ENCODE measurements at regions not wholly inside any gene's neighbourhood (a gene's known extent, or its start where the extent isn't known, plus 50 kb on each side); places are given as distances from the start of the nearest gene placed in this dataset.
"Not testable (repeated sequence)": the region's sequence is repeated elsewhere in the genome, so short reads cannot be mapped to it uniquely, and the experiment has no call there.

- no peak for DNase-seq
Observed at GRCh38 chr4:84378983-84379382, 120.1 kb downstream of the NKX6-1 start.

- DNase-seq, result no peak
Observed at GRCh38 chr4:84378356-84378755, 120.7 kb downstream of the NKX6-1 start.

GRCh38 chr4:84366907-84367306 lies 132.2 kb downstream of the NKX6-1 start:
- no peak for DNase-seq

- DNase-seq, result no peak
Observed at GRCh38 chr4:84366161-84366560, 132.9 kb downstream of the NKX6-1 start.

- DNase-seq, result no peak
Observed at GRCh38 chr4:84362896-84363655, 136.0 kb downstream of the NKX6-1 start.

GRCh38 chr4:84342161-84342560 lies 156.9 kb downstream of the NKX6-1 start:
- no peak for DNase-seq

- DNase-seq, result no peak
Observed at GRCh38 chr4:84341559-84341958, 157.5 kb downstream of the NKX6-1 start.

GRCh38 chr4:84338367-84338766 lies 160.7 kb downstream of the NKX6-1 start:
- DNase-seq, result no peak

- DNase-seq, result no peak
Observed at GRCh38 chr4:84336964-84337705, 162.0 kb downstream of the NKX6-1 start.

GRCh38 chr4:84327526-84327925 lies 171.6 kb downstream of the NKX6-1 start:
- no peak for DNase-seq

- no peak for DNase-seq
Observed at GRCh38 chr4:84325625-84326024, 173.5 kb downstream of the NKX6-1 start.

- no peak for DNase-seq
Observed at GRCh38 chr4:84324303-84325245, 174.5 kb downstream of the NKX6-1 start.

- no peak for DNase-seq
Observed at GRCh38 chr4:84319124-84319523, 180.0 kb downstream of the NKX6-1 start.

GRCh38 chr4:84317513-84317912 lies 181.6 kb downstream of the NKX6-1 start:
- DNase-seq, result no peak

- DNase-seq, result no peak
Observed at GRCh38 chr4:84312426-84313012, 186.6 kb downstream of the NKX6-1 start.

- DNase-seq, result no peak
Observed at GRCh38 chr4:84309191-84309590, 189.9 kb downstream of the NKX6-1 start.

- DNase-seq, result not testable (repeated sequence)
Observed at GRCh38 chr4:84298719-84299254, 200.3 kb downstream of the NKX6-1 start.

- DNase-seq, result no peak
Observed at GRCh38 chr4:84298023-84298718, 200.9 kb downstream of the NKX6-1 start.

- DNase-seq, result no peak
Observed at GRCh38 chr4:84291969-84292368, 207.1 kb downstream of the NKX6-1 start.

- no peak for DNase-seq
Observed at GRCh38 chr4:84286048-84286447, 213.0 kb downstream of the NKX6-1 start.

GRCh38 chr4:84279678-84280077 lies 219.4 kb downstream of the NKX6-1 start:
- no peak for DNase-seq

GRCh38 chr4:84277923-84278322 lies 221.2 kb downstream of the NKX6-1 start:
- DNase-seq, result no peak

Measured in right forelimb (tissue), 1 donor.